SIG-M5 treated with dmso at 0.1 percent for 504 hours (cell line): ENCODE measurements at regions not wholly inside any gene's neighbourhood (a gene's known extent, or its start where the extent isn't known, plus 50 kb on each side); places are given as distances from the start of the nearest gene placed in this dataset.
A peak's percentile ranks its signal among the peaks of the same experiment; 100 is the strongest.
"Not testable (repeated sequence)": the region's sequence is repeated elsewhere in the genome, so short reads cannot be mapped to it uniquely, and the experiment has no call there.

Experiments used
- DNase-seq: peaks from one replicate; lab custom pipeline; 2025; ENCODE audit not compliant: unreplicated experiment; lab: John Stamatoyannopoulos, UW

- no peak for DNase-seq
Measured at GRCh38 chr7:106583706-106584690, 77.0 kb downstream of the CCDC71L start.

- DNase-seq, result no peak
Measured at GRCh38 chr7:106583100-106583499, 77.9 kb downstream of the CCDC71L start.

- DNase-seq, result no peak
Measured at GRCh38 chr7:106582365-106582764, 78.6 kb downstream of the CCDC71L start.

- not testable (repeated sequence) for DNase-seq
Measured at GRCh38 chr7:106579086-106579485, 81.9 kb downstream of the CCDC71L start.

GRCh38 chr7:106575138-106575823 is 85.7 kb downstream of the CCDC71L start:
- DNase-seq, result no peak

GRCh38 chr7:106573738-106574137 is 87.2 kb downstream of the CCDC71L start:
- DNase-seq, result no peak

GRCh38 chr7:106573125-106573663 is 87.8 kb downstream of the CCDC71L start:
- DNase-seq, result no peak

- no peak for DNase-seq
Measured at GRCh38 chr7:106572394-106573124, 88.4 kb downstream of the CCDC71L start.

- no peak for DNase-seq
Measured at GRCh38 chr7:106571563-106571962, 89.4 kb downstream of the CCDC71L start.

- no peak for DNase-seq
Measured at GRCh38 chr7:106570948-106571418, 90.0 kb downstream of the CCDC71L start.

- DNase-seq, result no peak
Measured at GRCh38 chr7:106570146-106570545, 90.8 kb downstream of the CCDC71L start.

GRCh38 chr7:106569500-106569929 is 91.4 kb downstream of the CCDC71L start:
- DNase-seq, result no peak

GRCh38 chr7:106568680-106569499 is 92.1 kb downstream of the CCDC71L start:
- DNase-seq, result peak; percentile 90

GRCh38 chr7:106568002-106568679 is 92.8 kb downstream of the CCDC71L start:
- no peak for DNase-seq

GRCh38 chr7:106567204-106568001 is 93.6 kb downstream of the CCDC71L start:
- not testable (repeated sequence) for DNase-seq

GRCh38 chr7:106566672-106567071 is 94.3 kb downstream of the CCDC71L start:
- no peak for DNase-seq

- DNase-seq, result no peak
Measured at GRCh38 chr7:106566196-106566595, 94.8 kb downstream of the CCDC71L start.

GRCh38 chr7:106565428-106565827 is 95.5 kb downstream of the CCDC71L start:
- no peak for DNase-seq
